ENCODE measurements at regions not wholly inside any gene's neighbourhood (a gene's known extent, or its start where the extent isn't known, plus 50 kb on each side); places are given as distances from the start of the nearest gene placed in this dataset.

GRCh38 chr13:83219832-83220231, 662.4 kb downstream of the SLITRK1 start:
- DNase-seq (ENCODE audit: extremely low spot score): no peak
- ChIA-PET POLR2A (no interaction called here), CTCF (no interaction called here)
- TF ChIP-seq NFRKB (IDR thresholded peaks at IDR 0.05) (no peak), L3MBTL2 (conservative IDR thresholded peaks at IDR 0.05) (no peak), CTBP1 (IDR thresholded peaks at IDR 0.05; ENCODE audit: borderline replicate concordance) (no peak), SUZ12 (IDR thresholded peaks at IDR 0.05) (no peak), FOXM1 (IDR thresholded peaks at IDR 0.05; ENCODE audit: borderline replicate concordance) (no peak), PKNOX1 (IDR thresholded peaks at IDR 0.05) (no peak)

GRCh38 chr13:83216479-83217245, 665.6 kb downstream of the SLITRK1 start:
- TF ChIP-seq SUZ12 (IDR thresholded peaks at IDR 0.05): no peak
- TF ChIP-seq ELF4 (IDR thresholded peaks at IDR 0.05): no peak
- no peak for TF ChIP-seq FOXK2 (IDR thresholded peaks at IDR 0.05)
- TF ChIP-seq BHLHE40 (IDR thresholded peaks at IDR 0.05; ENCODE audit: borderline replicate concordance): no peak
- TF ChIP-seq ARNT (IDR thresholded peaks at IDR 0.05): no peak
- TF ChIP-seq FOXM1 (IDR thresholded peaks at IDR 0.05; ENCODE audit: borderline replicate concordance): no peak
- no peak for TF ChIP-seq TARDBP (IDR thresholded peaks at IDR 0.05)
- no peak for TF ChIP-seq CTBP1 (IDR thresholded peaks at IDR 0.05; ENCODE audit: borderline replicate concordance)
- no peak for TF ChIP-seq ZNF384 (IDR thresholded peaks at IDR 0.05)
- TF ChIP-seq NFRKB (IDR thresholded peaks at IDR 0.05): no peak
- TF ChIP-seq PKNOX1 (IDR thresholded peaks at IDR 0.05): no peak
- TF ChIP-seq HDGF (IDR thresholded peaks at IDR 0.05; ENCODE audit: borderline replicate concordance): no peak
- no peak for TF ChIP-seq L3MBTL2 (conservative IDR thresholded peaks at IDR 0.05)
- TF ChIP-seq LEF1 (IDR thresholded peaks at IDR 0.05; ENCODE audit: borderline replicate concordance): no peak
- DNase-seq (ENCODE audit: extremely low spot score): no peak
- ChIA-PET POLR2A (no interaction called here), CTCF (interaction anchor here (0.6 kb wide), 1 partner anchor 1308 kb away, joined by 3 read pairs; no protein-coding TSS in a partner anchor)

GRCh38 chr13:83215627-83216026, 666.6 kb downstream of the SLITRK1 start:
- TF ChIP-seq HDGF (IDR thresholded peaks at IDR 0.05; ENCODE audit: borderline replicate concordance) (no peak), NFRKB (IDR thresholded peaks at IDR 0.05) (no peak), ELF4 (IDR thresholded peaks at IDR 0.05) (no peak), TARDBP (IDR thresholded peaks at IDR 0.05) (no peak), FOXM1 (IDR thresholded peaks at IDR 0.05; ENCODE audit: borderline replicate concordance) (no peak), LEF1 (IDR thresholded peaks at IDR 0.05; ENCODE audit: borderline replicate concordance) (no peak), BHLHE40 (IDR thresholded peaks at IDR 0.05; ENCODE audit: borderline replicate concordance) (no peak), FOXA1 (IDR thresholded peaks at IDR 0.05) (no peak)
- POLR2A ChIA-PET: no interaction called here
- CTCF ChIA-PET: no interaction called here
- DNase-seq (ENCODE audit: extremely low spot score): no peak

- TF ChIP-seq BHLHE40 (IDR thresholded peaks at IDR 0.05; ENCODE audit: borderline replicate concordance) (no peak), ELF4 (IDR thresholded peaks at IDR 0.05) (no peak), SUZ12 (IDR thresholded peaks at IDR 0.05) (no peak), L3MBTL2 (conservative IDR thresholded peaks at IDR 0.05) (no peak), TARDBP (IDR thresholded peaks at IDR 0.05) (no peak), FOXA1 (IDR thresholded peaks at IDR 0.05) (no peak)
- no peak for DNase-seq (ENCODE audit: extremely low spot score)
- CTCF ChIA-PET: no interaction called here
- POLR2A ChIA-PET: no interaction called here
Measured at GRCh38 chr13:83214452-83214851, 667.8 kb downstream of the SLITRK1 start.

GRCh38 chr13:83211301-83211700, 671.0 kb downstream of the SLITRK1 start:
- DNase-seq (ENCODE audit: extremely low spot score): no peak
- no peak for TF ChIP-seq FOXA1 (IDR thresholded peaks at IDR 0.05)
- TF ChIP-seq ELF4 (IDR thresholded peaks at IDR 0.05): no peak
- TF ChIP-seq SP1 (IDR thresholded peaks at IDR 0.05): no peak
- no peak for TF ChIP-seq PKNOX1 (IDR thresholded peaks at IDR 0.05)
- no peak for TF ChIP-seq ZNF384 (IDR thresholded peaks at IDR 0.05)
- TF ChIP-seq BHLHE40 (IDR thresholded peaks at IDR 0.05; ENCODE audit: borderline replicate concordance): no peak
- ChIA-PET CTCF (no interaction called here), POLR2A (no interaction called here)

- no peak for TF ChIP-seq FOXK2 (IDR thresholded peaks at IDR 0.05)
- no peak for TF ChIP-seq L3MBTL2 (conservative IDR thresholded peaks at IDR 0.05)
- no peak for TF ChIP-seq LEF1 (IDR thresholded peaks at IDR 0.05; ENCODE audit: borderline replicate concordance)
- no peak for TF ChIP-seq CTBP1 (IDR thresholded peaks at IDR 0.05; ENCODE audit: borderline replicate concordance)
- no peak for TF ChIP-seq TARDBP (IDR thresholded peaks at IDR 0.05)
- no peak for TF ChIP-seq ARNT (IDR thresholded peaks at IDR 0.05)
- no peak for TF ChIP-seq SUZ12 (IDR thresholded peaks at IDR 0.05)
- TF ChIP-seq BHLHE40 (IDR thresholded peaks at IDR 0.05; ENCODE audit: borderline replicate concordance): no peak
- TF ChIP-seq NFRKB (IDR thresholded peaks at IDR 0.05): no peak
- TF ChIP-seq ZNF384 (IDR thresholded peaks at IDR 0.05): no peak
- TF ChIP-seq SP1 (IDR thresholded peaks at IDR 0.05): no peak
- no peak for TF ChIP-seq HDGF (IDR thresholded peaks at IDR 0.05; ENCODE audit: borderline replicate concordance)
- TF ChIP-seq PKNOX1 (IDR thresholded peaks at IDR 0.05): no peak
- no peak for TF ChIP-seq FOXA1 (IDR thresholded peaks at IDR 0.05)
- TF ChIP-seq FOXM1 (IDR thresholded peaks at IDR 0.05; ENCODE audit: borderline replicate concordance): no peak
- no peak for DNase-seq (ENCODE audit: extremely low spot score)
- ChIA-PET POLR2A (no interaction called here), CTCF (no interaction called here)
Measured at GRCh38 chr13:83204886-83205285, 677.4 kb downstream of the SLITRK1 start.
